A673 (cell line): ENCODE measurements at regions not wholly inside any gene's neighbourhood (a gene's known extent, or its start where the extent isn't known, plus 50 kb on each side); places are given as distances from the start of the nearest gene placed in this dataset.

Experiments
- EZH2 ChIP-seq: fragments of 200-600 bp; sonication (generic); IDR thresholded peaks from 2 replicates; pipeline ENCODE4 v1.6.1; 2017; ENCODE audit warnings: borderline replicate concordance, low read depth, mild to moderate bottlenecking, mixed read lengths, antibody characterized with exemption, low read length; ENCODE audit not compliant: poor library complexity, severe bottlenecking
- TF ChIP-seq, protein P1 (sequence below): fragments of 300-800, 200-600 bp; sonication (generic); conservative IDR thresholded peaks from 2 replicates; pipeline ENCODE4 v1.5.1; 2017; ENCODE audit warnings: low read depth, mild to moderate bottlenecking, antibody characterized with exemption, low read length, moderate library complexity, mixed read lengths

DNA sequence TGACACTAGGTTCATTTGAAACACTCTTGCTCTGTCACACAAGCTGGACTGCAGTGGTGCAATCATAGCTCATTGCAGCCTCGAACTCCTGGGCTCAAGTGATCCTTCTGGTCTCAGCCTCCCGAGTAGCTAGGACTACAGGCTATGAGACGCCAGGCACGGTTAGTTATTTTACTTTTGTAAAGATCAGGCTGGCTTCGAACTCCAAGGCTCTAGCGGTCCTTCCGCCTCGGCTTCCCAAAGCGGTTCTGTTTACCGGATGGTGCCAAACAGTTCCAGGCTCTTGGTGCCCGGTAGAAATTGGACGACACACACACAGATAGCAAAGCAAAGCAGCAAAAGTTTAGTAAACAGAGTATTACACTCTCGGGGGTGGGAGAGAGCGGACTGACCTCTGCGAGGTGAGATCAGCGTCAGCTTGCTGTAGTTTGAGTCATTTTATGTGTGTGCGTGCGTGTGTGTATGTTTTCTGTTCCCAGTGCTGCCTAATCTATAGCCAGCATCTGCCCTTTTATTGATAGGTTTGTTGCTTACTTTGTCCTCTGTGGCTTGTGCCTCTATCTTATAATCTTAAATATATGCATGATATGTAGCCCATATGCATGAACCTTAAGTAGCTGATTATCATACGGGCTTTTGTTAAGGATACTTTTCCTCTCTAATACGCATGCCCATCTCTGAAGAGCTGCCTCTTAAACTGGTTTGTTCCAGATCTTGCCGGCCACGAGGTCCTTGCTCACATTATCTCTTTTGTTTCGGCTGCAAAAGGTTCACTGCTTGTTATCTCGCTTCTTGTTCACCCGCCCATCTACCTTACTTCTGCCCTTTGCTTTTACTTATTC, 75.2 kb downstream of the OR2B2 start:
- TF ChIP-seq, protein P1, sequence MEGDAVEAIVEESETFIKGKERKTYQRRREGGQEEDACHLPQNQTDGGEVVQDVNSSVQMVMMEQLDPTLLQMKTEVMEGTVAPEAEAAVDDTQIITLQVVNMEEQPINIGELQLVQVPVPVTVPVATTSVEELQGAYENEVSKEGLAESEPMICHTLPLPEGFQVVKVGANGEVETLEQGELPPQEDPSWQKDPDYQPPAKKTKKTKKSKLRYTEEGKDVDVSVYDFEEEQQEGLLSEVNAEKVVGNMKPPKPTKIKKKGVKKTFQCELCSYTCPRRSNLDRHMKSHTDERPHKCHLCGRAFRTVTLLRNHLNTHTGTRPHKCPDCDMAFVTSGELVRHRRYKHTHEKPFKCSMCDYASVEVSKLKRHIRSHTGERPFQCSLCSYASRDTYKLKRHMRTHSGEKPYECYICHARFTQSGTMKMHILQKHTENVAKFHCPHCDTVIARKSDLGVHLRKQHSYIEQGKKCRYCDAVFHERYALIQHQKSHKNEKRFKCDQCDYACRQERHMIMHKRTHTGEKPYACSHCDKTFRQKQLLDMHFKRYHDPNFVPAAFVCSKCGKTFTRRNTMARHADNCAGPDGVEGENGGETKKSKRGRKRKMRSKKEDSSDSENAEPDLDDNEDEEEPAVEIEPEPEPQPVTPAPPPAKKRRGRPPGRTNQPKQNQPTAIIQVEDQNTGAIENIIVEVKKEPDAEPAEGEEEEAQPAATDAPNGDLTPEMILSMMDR = no peak
- no peak for TF ChIP-seq EZH2
